GM12891 (cell line): ENCODE measurements at regions not wholly inside any gene's neighbourhood (a gene's known extent, or its start where the extent isn't known, plus 50 kb on each side); places are given as distances from the start of the nearest gene placed in this dataset.

ENCODE experiments used
- POLR2A ChIP-seq: IDR thresholded peaks from 2 replicates; pipeline ENCODE4 v1.6.1; 2011; ENCODE audit warnings: low read depth, low read length, control low read depth
- POLR2AphosphoS5 ChIP-seq: IDR thresholded peaks from 2 replicates; pipeline ENCODE4 v1.6.1; 2011; ENCODE audit warnings: low read depth, low read length, control low read depth
- SPI1 ChIP-seq: IDR thresholded peaks from 2 replicates; pipeline ENCODE4 v1.6.1; 2011; ENCODE audit warnings: low read depth, low read length, control low read depth
- TAF1 ChIP-seq: IDR thresholded peaks from 2 replicates; pipeline ENCODE4 v1.6.1; 2011; ENCODE audit warnings: low read depth, low read length, control low read depth

- TF ChIP-seq POLR2A = no peak
- no peak for TF ChIP-seq POLR2AphosphoS5
- TF ChIP-seq TAF1 = no peak
- no peak for TF ChIP-seq SPI1
Measured at GRCh38 chr6:130624046-130624445, 203.2 kb upstream of the SMLR1 start.
